SU-DHL-6 (cell line): ENCODE measurements at regions not wholly inside any gene's neighbourhood (a gene's known extent, or its start where the extent isn't known, plus 50 kb on each side); places are given as distances from the start of the nearest gene placed in this dataset.

Experiments used
- H2AFZ ChIP-seq: fragments of 200-600 bp; sonication (generic); 2 replicates; pipeline ENCODE4 v1.6.1; 2014; ENCODE audit warnings: low read depth, mild to moderate bottlenecking, moderate library complexity, mixed read lengths, antibody characterized with exemption, low read length; ENCODE audit not compliant: severe bottlenecking
- H3F3A ChIP-seq: fragments of 200-600 bp; shearing (Covaris generic); 2 replicates; pipeline ENCODE4 v1.6.0; 2016; ENCODE audit warnings: antibody characterized with exemption, mild to moderate bottlenecking; ENCODE audit not compliant: insufficient read depth
- H3K27ac ChIP-seq: fragments of 200-600 bp; sonication (generic); 2 replicates; pipeline ENCODE4 v1.5.1; 2016; ENCODE audit warnings: low read depth, mild to moderate bottlenecking, low read length, moderate library complexity, mixed read lengths
- H3K27me3 ChIP-seq: fragments of 200-600 bp; sonication (generic), shearing (Covaris generic); 2 replicates; pipeline ENCODE4 v1.6.0; 2014; ENCODE audit warnings: mild to moderate bottlenecking, low read length
- H3K36me3 ChIP-seq: fragments of 200-600 bp; sonication (generic); 2 replicates; pipeline ENCODE4 v1.6.1; 2014; ENCODE audit warnings: mild to moderate bottlenecking, low read length, mixed read lengths
- H3K4me2 ChIP-seq: fragments of 300-600, 200-600 bp; shearing (Covaris generic), sonication (generic); 2 replicates; pipeline ENCODE4 v1.6.0; 2014; ENCODE audit warnings: low read length, low read depth, mild to moderate bottlenecking; ENCODE audit not compliant: poor library complexity, severe bottlenecking
- H3K4me3 ChIP-seq: fragments of 200-600 bp; sonication (generic); 2 replicates; pipeline ENCODE4 v1.5.1; 2014; ENCODE audit warnings: antibody characterized with exemption, low read length, mild to moderate bottlenecking, mixed read lengths; ENCODE audit not compliant: insufficient read depth, poor library complexity, severe bottlenecking
- H3K79me2 ChIP-seq: fragments of 200-600 bp; sonication (generic); 2 replicates; pipeline ENCODE4 v1.6.1; 2014; ENCODE audit warnings: mild to moderate bottlenecking, low read length, moderate library complexity; ENCODE audit not compliant: insufficient read depth
- H3K9ac ChIP-seq: fragments of 200-600 bp; sonication (generic); 2 replicates; pipeline ENCODE4 v1.7.0; 2014; ENCODE audit warnings: mild to moderate bottlenecking, low read length
- H3K9me2 ChIP-seq: fragments of 200-600 bp; sonication (generic); replicated peaks from 2 replicates; pipeline ENCODE4 v1.6.1; 2014; ENCODE audit warnings: low read length; ENCODE audit not compliant: insufficient read depth
- H3K9me3 ChIP-seq: fragments of 200-600 bp; sonication (generic); 2 replicates; pipeline ENCODE4 v1.6.1; 2014; ENCODE audit warnings: low read length, mixed read lengths; ENCODE audit not compliant: insufficient read depth
- H4K20me1 ChIP-seq: fragments of 200-600 bp; sonication (generic); 2 replicates; pipeline ENCODE4 v1.6.1; 2014; ENCODE audit warnings: low read depth, mild to moderate bottlenecking, antibody characterized with exemption, low read length, moderate library complexity, mixed read lengths
- CTCF ChIP-seq: fragments of 200-600 bp; sonication (generic); IDR thresholded peaks from one replicate; pipeline ENCODE4 v1.5.1; 2017; ENCODE audit warnings: antibody characterized with exemption, mild to moderate bottlenecking, low read length, moderate library complexity; ENCODE audit not compliant: insufficient read depth, poor library complexity, severe bottlenecking
- EZH2phosphoT487 ChIP-seq: fragments of 200-600 bp; sonication (generic), shearing (Covaris generic); conservative IDR thresholded peaks from 2 replicates; pipeline ENCODE4 v1.6.1; 2018; ENCODE audit warnings: mild to moderate bottlenecking, antibody characterized with exemption, low read length, moderate library complexity, mixed read lengths

- Histone ChIP-seq H3K9me3 (no peaks in the 10 kb centered on the region), H3K79me2 (no peaks in the 10 kb centered on the region), H3K9me2 (no peaks in the 10 kb centered on the region), H3K4me2 (no peak overlapping the region), H2AFZ (no peak overlapping the region), H3F3A (no peaks in the 10 kb centered on the region), H4K20me1 (no peaks in the 10 kb centered on the region), H3K9ac (no peak overlapping the region), H3K36me3 (no peaks in the 10 kb centered on the region), H3K27ac (no peak overlapping the region), H3K4me3 (no peak overlapping the region), H3K27me3 (no peaks in the 10 kb centered on the region)
- TF ChIP-seq EZH2phosphoT487: no peak
- no peak for TF ChIP-seq CTCF
Measured at GRCh38 chr5:144831650-144832049, 661.0 kb downstream of the KCTD16 start.

GRCh38 chr5:144822503-144822902 lies 651.8 kb downstream of the KCTD16 start:
- TF ChIP-seq EZH2phosphoT487 (no peak), CTCF (no peak)
- no peaks in the 10 kb centered on the region for H3K9me2 ChIP-seq
- no peaks in the 10 kb centered on the region for H3F3A ChIP-seq
- H3K9me3 ChIP-seq: no peaks in the 10 kb centered on the region
- H3K4me2 ChIP-seq: no peak overlapping the region
- H4K20me1 ChIP-seq: no peaks in the 10 kb centered on the region
- H3K4me3 ChIP-seq: no peak overlapping the region
- no peak overlapping the region for H3K27ac ChIP-seq
- H3K36me3 ChIP-seq: no peaks in the 10 kb centered on the region
- no peak overlapping the region for H2AFZ ChIP-seq
- no peak overlapping the region for H3K9ac ChIP-seq
- no peaks in the 10 kb centered on the region for H3K27me3 ChIP-seq
- H3K79me2 ChIP-seq: no peaks in the 10 kb centered on the region

GRCh38 chr5:144820278-144820677 lies 649.6 kb downstream of the KCTD16 start:
- H3K4me2 ChIP-seq: no peak overlapping the region
- no peaks in the 10 kb centered on the region for H3F3A ChIP-seq
- no peak overlapping the region for H3K27ac ChIP-seq
- no peaks in the 10 kb centered on the region for H3K79me2 ChIP-seq
- H3K9me3 ChIP-seq: no peaks in the 10 kb centered on the region
- no peak overlapping the region for H3K9ac ChIP-seq
- H3K4me3 ChIP-seq: no peak overlapping the region
- no peak overlapping the region for H2AFZ ChIP-seq
- TF ChIP-seq EZH2phosphoT487 (no peak), CTCF (no peak)
- no peaks in the 10 kb centered on the region for H4K20me1 ChIP-seq
- no peaks in the 10 kb centered on the region for H3K36me3 ChIP-seq
- H3K9me2 ChIP-seq: no peaks in the 10 kb centered on the region
- H3K27me3 ChIP-seq: no peaks in the 10 kb centered on the region

GRCh38 chr5:144815131-144815530 lies 644.5 kb downstream of the KCTD16 start:
- TF ChIP-seq EZH2phosphoT487 (no peak), CTCF (no peak)
- Histone ChIP-seq H3K4me3 (no peak overlapping the region), H2AFZ (no peak overlapping the region)

More at GRCh38 chr5:144815131-144815530, 644.5 kb downstream of the KCTD16 start:
- Histone ChIP-seq H3K9ac (no peak overlapping the region), H4K20me1 (no peaks in the 10 kb centered on the region), H3F3A (no peaks in the 10 kb centered on the region), H3K27me3 (no peaks in the 10 kb centered on the region), H3K4me2 (no peak overlapping the region), H3K9me3 (no peaks in the 10 kb centered on the region), H3K9me2 (no peaks in the 10 kb centered on the region), H3K36me3 (no peaks in the 10 kb centered on the region), H3K79me2 (no peaks in the 10 kb centered on the region), H3K27ac (no peak overlapping the region)
